GM21576 (cell line): ENCODE measurements at regions not wholly inside any gene's neighbourhood (a gene's known extent, or its start where the extent isn't known, plus 50 kb on each side); places are given as distances from the start of the nearest gene placed in this dataset.

Experiments used
- ATAC-seq: cut with Tn5 transposase; IDR thresholded peaks from one replicate; pipeline ENCODE4 v1.9.1; 2021; ENCODE audit warnings: mild to moderate bottlenecking, moderate library complexity; ENCODE audit not compliant: unreplicated experiment

GRCh38 chr6:6704103-6705060, 115.9 kb downstream of the LY86 start:
- no peak for ATAC-seq

DNA sequence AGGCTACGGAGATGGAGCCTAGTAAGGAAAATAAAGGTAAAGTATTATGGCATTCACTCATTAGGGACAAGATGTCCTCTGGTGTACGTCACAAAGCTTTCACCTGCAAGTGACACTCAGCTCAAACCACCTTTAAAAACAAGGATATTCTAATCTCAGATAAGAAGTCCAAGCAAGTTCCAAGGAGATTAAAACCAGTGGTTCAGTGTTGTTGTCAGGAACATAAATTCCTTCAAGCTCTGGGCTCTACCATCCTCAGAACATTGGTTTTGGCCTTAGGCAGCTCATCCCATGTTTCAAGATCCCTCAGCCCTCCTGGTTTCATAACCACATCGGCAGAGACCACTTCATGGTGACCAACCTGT, 116.5 kb downstream of the LY86 start:
- ATAC-seq, result no peak

GRCh38 chr6:6705915-6706675, 117.6 kb downstream of the LY86 start:
- no peak for ATAC-seq

DNA sequence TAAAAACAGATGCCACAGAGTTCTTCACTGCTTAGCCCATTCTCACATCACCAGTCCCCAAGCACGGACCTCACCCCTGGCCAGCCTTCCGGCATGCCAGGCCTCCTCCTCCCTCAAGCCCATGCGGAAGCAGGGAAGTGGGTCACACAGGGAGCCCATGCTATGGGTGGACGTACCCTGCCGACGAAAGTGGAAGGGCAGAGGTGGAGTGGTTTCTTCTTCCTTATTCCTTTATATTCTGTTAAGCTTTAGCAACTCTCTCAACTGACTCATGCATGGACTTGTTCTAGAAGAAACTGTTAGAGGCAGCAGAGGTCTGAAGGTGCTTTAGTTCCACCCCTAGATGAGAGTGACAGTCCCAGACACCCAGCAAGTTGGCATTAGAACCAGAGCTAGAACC, 118.6 kb downstream of the LY86 start:
- no peak for ATAC-seq

GRCh38 chr6:6709106-6709505, 120.6 kb downstream of the LY86 start:
- no peak for ATAC-seq

GRCh38 chr6:6711031-6711785, 122.7 kb downstream of the LY86 start:
- ATAC-seq, result no peak

DNA sequence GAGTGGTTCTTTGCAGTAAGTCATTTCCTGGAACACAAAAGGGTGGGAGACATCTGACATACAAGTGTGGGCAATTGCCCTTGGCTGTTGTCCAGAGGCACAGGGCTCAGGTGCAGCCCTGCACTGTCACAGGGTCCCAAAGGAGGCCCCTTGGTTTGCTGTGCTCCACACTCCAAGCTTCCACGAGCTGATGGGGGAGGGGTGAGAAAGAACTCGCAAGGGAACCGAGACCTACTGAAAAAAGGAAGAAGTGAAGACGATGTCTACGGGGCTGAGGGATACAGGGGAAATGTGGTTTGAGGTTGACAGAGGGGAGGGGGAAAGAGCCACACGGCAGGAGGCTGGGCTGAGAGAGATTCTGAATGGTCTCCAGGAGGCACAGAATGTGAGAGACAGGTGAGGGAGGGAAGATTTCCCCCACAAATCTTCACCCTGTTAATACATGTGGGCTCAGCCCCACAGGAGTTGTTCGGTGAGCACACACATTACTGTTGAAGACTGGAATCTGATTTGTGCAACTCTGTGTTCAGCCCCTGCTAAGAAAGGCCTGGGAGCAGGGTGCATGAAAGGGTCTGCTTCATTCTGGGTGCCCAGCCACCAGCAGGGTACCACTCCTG, 123.4 kb downstream of the LY86 start:
- ATAC-seq, result no peak

GRCh38 chr6:6712449-6713403, 124.2 kb downstream of the LY86 start:
- ATAC-seq, result peak; percentile 42

DNA sequence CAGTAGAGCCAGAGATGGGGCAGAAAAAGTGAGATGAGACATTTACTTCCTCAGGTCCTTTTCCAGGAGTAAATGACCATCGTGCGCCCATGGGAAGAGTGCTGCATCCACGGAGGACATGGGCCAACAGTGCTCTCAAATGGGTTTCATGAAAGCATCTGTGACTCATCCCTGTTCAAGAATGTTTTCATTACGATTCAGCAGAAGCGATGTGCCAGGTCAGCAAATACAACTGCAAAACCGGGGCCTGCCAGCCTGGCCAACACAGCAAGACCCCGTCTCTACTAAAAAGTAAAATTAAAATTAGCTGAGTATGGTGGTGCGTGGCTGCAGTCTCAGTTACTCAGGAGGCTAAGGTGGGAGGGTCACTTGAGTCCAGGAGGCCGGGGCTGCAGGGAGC, 125.1 kb downstream of the LY86 start:
- ATAC-seq, result no peak

GRCh38 chr6:6714118-6714897, 125.8 kb downstream of the LY86 start:
- ATAC-seq, result no peak

GRCh38 chr6:6714953-6715352, 126.4 kb downstream of the LY86 start:
- no peak for ATAC-seq

GRCh38 chr6:6715465-6715864, 126.9 kb downstream of the LY86 start:
- ATAC-seq, result no peak

- ATAC-seq, result no peak
Measured at GRCh38 chr6:6716998-6717763, 128.7 kb downstream of the LY86 start.

- ATAC-seq, result no peak
Measured at GRCh38 chr6:6717953-6718352, 129.4 kb downstream of the LY86 start.

DNA sequence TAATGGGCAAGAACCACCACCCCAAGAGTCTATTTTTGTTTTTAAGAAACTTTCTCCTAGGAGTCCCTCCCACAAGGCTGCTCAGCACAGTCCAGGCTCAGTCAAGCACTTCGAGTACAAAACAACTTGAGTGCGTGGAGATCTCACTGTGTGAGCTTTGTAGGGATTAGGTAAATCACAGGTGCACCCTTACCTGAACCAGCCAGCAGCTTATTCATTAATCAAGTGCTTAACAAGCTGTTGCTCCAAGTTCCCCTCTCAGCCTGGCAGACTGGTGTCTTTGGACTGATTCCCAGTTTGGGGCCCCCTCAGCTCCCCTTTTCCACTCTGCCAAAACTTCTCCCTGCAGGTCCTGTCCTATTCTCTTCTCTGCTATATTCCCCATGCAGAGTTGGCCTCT, 133.1 kb downstream of the LY86 start:
- ATAC-seq, result no peak

DNA sequence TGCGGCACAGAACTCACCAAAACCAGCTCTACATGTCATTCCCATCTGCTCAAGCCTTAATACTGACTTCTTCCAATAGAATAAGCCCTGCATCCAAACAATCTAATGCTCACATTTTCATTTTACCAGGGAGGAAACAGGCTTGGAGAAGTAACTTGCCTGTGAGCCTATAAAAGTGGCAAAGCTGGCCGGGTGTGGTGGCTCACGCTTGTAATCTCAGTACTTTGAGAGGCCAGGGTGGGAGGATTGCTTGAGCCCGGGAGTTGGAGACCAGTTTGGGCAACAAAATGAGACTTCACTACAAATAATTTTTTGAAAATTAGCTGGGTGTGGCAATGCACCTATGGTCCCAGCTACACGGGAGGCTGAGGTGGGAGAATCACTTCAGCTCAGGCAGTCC, 133.7 kb downstream of the LY86 start:
- no peak for ATAC-seq

- no peak for ATAC-seq
Measured at GRCh38 chr6:6723361-6723760, 134.8 kb downstream of the LY86 start.

- ATAC-seq, result no peak
Measured at GRCh38 chr6:6723921-6724538, 135.5 kb downstream of the LY86 start.
